Neuronal stem cell (in vitro differentiated cells): ENCODE measurements at regions not wholly inside any gene's neighbourhood (a gene's known extent, or its start where the extent isn't known, plus 50 kb on each side); places are given as distances from the start of the nearest gene placed in this dataset.

Experiments
- DNase-seq: peaks from one replicate; pipeline ENCODE4 v3.0.0-alpha.2; 2013; ENCODE audit warnings: low spot score
- H2AFZ ChIP-seq: one replicate; pipeline ENCODE4 v1.6.1; 2013; ENCODE audit warnings: mild to moderate bottlenecking, low read length, inconsistent platforms
- H2AK5ac ChIP-seq: 2 replicates; pipeline ENCODE4 v1.6.1; 2013; ENCODE audit warnings: low read depth, mild to moderate bottlenecking, inconsistent platforms, low read length, moderate library complexity, mixed read lengths
- H2BK120ac ChIP-seq: 2 replicates; pipeline ENCODE4 v1.6.1; 2013; ENCODE audit warnings: low read depth, mild to moderate bottlenecking, inconsistent platforms, low read length, moderate library complexity, mixed read lengths
- H2BK12ac ChIP-seq: one replicate; pipeline ENCODE4 v1.6.1; 2013; ENCODE audit warnings: low read length, inconsistent platforms
- H2BK15ac ChIP-seq: 2 replicates; pipeline ENCODE4 v1.6.1; 2013; ENCODE audit warnings: mild to moderate bottlenecking, low read length, inconsistent platforms, mixed read lengths
- H2BK5ac ChIP-seq: one replicate; pipeline ENCODE4 v1.6.1; 2013; ENCODE audit warnings: inconsistent platforms, mild to moderate bottlenecking, low read length, moderate library complexity
- H3K14ac ChIP-seq: one replicate; pipeline ENCODE4 v1.6.1; 2013; ENCODE audit warnings: low read length, inconsistent platforms
- H3K18ac ChIP-seq: 2 replicates; pipeline ENCODE4 v1.6.1; 2013; ENCODE audit warnings: low read length, inconsistent platforms
- H3K23ac ChIP-seq: 2 replicates; pipeline ENCODE4 v1.6.1; 2013; ENCODE audit warnings: low read depth, mild to moderate bottlenecking, mixed read lengths, low read length, inconsistent platforms; ENCODE audit not compliant: poor library complexity
- H3K27ac ChIP-seq: replicated peaks from 3 replicates; pipeline ENCODE4 v1.5.1; 2013; ENCODE audit warnings: low read length, inconsistent platforms
- H3K27me3 ChIP-seq, 3 experiments: 2 replicates each; pipeline ENCODE4 v1.6.1; 2013; ENCODE audit warnings: low read length in 3 of 3, mild to moderate bottlenecking in 2 of 3, inconsistent platforms in 1 of 3, low read depth in 1 of 3, mixed read lengths in 1 of 3, moderate library complexity in 1 of 3; ENCODE audit not compliant: control insufficient read depth in 3 of 3, insufficient read depth in 3 of 3
- H3K36me3 ChIP-seq, 2 donors: replicated peaks in 1 of 2; 2 replicates each; pipeline ENCODE4 v1.6.1; 2013; ENCODE audit warnings: low read length in 2 of 2; ENCODE audit not compliant: control insufficient read depth in 2 of 2, insufficient read depth in 2 of 2
- H3K4ac ChIP-seq: 2 replicates; pipeline ENCODE4 v1.6.1; 2013; ENCODE audit warnings: inconsistent platforms, mild to moderate bottlenecking, low read length, moderate library complexity
- H3K4me1 ChIP-seq, 2 donors: 1 replicate in 1 of 2; 2 replicates in 1 of 2; pipeline ENCODE4 v1.6.1; 2013; ENCODE audit warnings: low read length in 2 of 2, low read depth in 1 of 2; ENCODE audit not compliant: control insufficient read depth in 2 of 2, insufficient read depth in 1 of 2
- H3K4me2 ChIP-seq: one replicate; pipeline ENCODE4 v1.6.1; 2013; ENCODE audit warnings: mild to moderate bottlenecking, low read length, inconsistent platforms; ENCODE audit not compliant: insufficient read depth, poor library complexity, severe bottlenecking
- H3K4me3 ChIP-seq, 2 donors: 2 replicates each; pipeline ENCODE4 v1.5.1; 2013; ENCODE audit warnings: low read length in 2 of 2, mild to moderate bottlenecking in 2 of 2, inconsistent platforms in 1 of 2, moderate library complexity in 1 of 2
- H3K79me1 ChIP-seq: one replicate; pipeline ENCODE4 v1.6.1; 2013; ENCODE audit warnings: low read depth, mild to moderate bottlenecking, inconsistent platforms, low read length, moderate library complexity
- H3K9ac ChIP-seq: one replicate; pipeline ENCODE4 v1.6.1; 2013; ENCODE audit warnings: mild to moderate bottlenecking, low read depth, low read length, inconsistent platforms; ENCODE audit not compliant: poor library complexity
- H3K9me3 ChIP-seq, 2 donors: replicated peaks in 1 of 2; 2 replicates each; pipeline versions ENCODE3 to v1.6.1; 2013; ENCODE audit warnings: low read length in 2 of 2, mild to moderate bottlenecking in 2 of 2, inconsistent platforms in 1 of 2, low read depth in 1 of 2, mixed read lengths in 1 of 2, moderate library complexity in 1 of 2; ENCODE audit not compliant: control insufficient read depth in 2 of 2, insufficient read depth in 1 of 2
- H4K8ac ChIP-seq: one replicate; pipeline ENCODE4 v1.6.1; 2013; ENCODE audit warnings: low read depth, mild to moderate bottlenecking, inconsistent platforms, low read length, moderate library complexity
- H4K91ac ChIP-seq: one replicate; pipeline ENCODE4 v1.6.1; 2013; ENCODE audit warnings: low read length, low read depth, mild to moderate bottlenecking, inconsistent platforms; ENCODE audit not compliant: poor library complexity
- WGBS, 2 donors: extraction: QIAGEN DNeasy Blood & Tissue Kit; methylation state at CpG; one replicate each; pipeline ENCODE4 v1.1.7; 2013; ENCODE audit warnings: missing lambda C conversion rate in 2 of 2, mixed read lengths in 1 of 2; ENCODE audit not compliant: insufficient read length in 2 of 2, insufficient replicate concordance in 1 of 2; ENCODE audit errors: extremely low coverage in 2 of 2; 5-methylcytosine and 5-hydroxymethylcytosine counted together

DNA sequence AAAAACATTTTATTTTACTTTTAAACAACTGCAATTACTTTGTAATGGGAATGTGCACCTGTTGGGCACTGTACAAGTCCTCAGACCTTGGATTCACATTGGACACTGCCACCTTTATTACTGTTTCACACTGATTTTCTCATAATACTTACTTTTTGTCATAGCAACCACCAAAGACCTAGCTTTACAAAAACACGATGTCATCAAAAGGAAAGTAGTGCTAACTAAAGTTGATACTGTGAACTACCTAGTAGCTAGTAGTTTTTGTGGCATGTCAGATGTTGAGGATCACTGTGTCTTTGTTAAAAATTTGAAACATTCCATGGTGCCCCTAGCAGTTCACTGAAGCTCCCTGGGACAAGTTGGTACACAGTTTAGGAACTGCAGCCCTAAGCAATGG lies 62.9 kb upstream of the HOPX start:
- H2AK5ac ChIP-seq = no peak overlapping the region

DNA sequence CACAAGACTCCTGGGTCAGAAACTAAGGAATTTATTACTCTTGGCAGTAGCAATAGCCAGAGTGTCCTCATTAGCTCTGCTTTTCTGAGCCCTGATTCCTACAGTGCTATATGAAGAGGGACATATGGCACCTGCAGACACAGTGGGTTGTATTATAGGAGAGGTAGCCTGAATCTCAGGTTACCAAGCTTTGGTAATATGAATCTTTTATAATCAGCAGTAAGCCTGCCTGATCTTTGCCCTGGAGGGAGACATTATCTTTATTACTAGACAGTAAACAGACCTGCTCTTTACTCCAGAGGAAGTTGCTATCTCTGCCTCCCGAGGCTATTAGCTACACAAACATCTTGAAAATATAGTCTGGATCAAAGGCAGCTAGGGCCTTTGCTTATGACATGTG lies 62.5 kb upstream of the HOPX start:
- WGBS, 2 donors = no CpG with 5 or more reads among the region's 1 CpG
- H3K23ac ChIP-seq = no peak overlapping the region
- H3K4me1 ChIP-seq = no peaks in the 10 kb centered on the region
- H3K14ac ChIP-seq = no peak overlapping the region
- no peak overlapping the region for H4K8ac ChIP-seq
- DNase-seq = no peak
- no peak overlapping the region for H2BK12ac ChIP-seq
- H3K27me3 ChIP-seq = no peaks in the 10 kb centered on the region
- no peak overlapping the region for H2BK120ac ChIP-seq
- H2BK5ac ChIP-seq = no peak overlapping the region
- H2BK15ac ChIP-seq = no peak overlapping the region
- H2AFZ ChIP-seq = no peak overlapping the region
- H3K27ac ChIP-seq = no peak overlapping the region
- H3K36me3 ChIP-seq = no peaks in the 10 kb centered on the region
- no peak overlapping the region for H3K4me2 ChIP-seq
- H3K4me3 ChIP-seq = no peak overlapping the region
- H3K79me1 ChIP-seq = no peaks in the 10 kb centered on the region
- no peak overlapping the region for H4K91ac ChIP-seq
- H2AK5ac ChIP-seq = no peak overlapping the region
- H3K9ac ChIP-seq = no peak overlapping the region
- no peak overlapping the region for H3K4ac ChIP-seq
- no peaks in the 10 kb centered on the region for H3K9me3 ChIP-seq
- H3K18ac ChIP-seq = no peak overlapping the region

More for the DNA sequence above, 62.9 kb upstream of the HOPX start:
- no peak overlapping the region for H3K9ac ChIP-seq
- H2BK15ac ChIP-seq = no peak overlapping the region
- no peaks in the 10 kb centered on the region for H3K9me3 ChIP-seq
- no peak overlapping the region for H3K4me2 ChIP-seq
- no CpG with 5 or more reads among the region's 1 CpG for WGBS, 2 donors
- H3K79me1 ChIP-seq = no peaks in the 10 kb centered on the region
- H2BK5ac ChIP-seq = no peak overlapping the region
- H3K4me3 ChIP-seq = no peak overlapping the region
- no peaks in the 10 kb centered on the region for H3K36me3 ChIP-seq
- no peak overlapping the region for H3K27ac ChIP-seq
- no peak overlapping the region for H2BK12ac ChIP-seq
- no peak overlapping the region for H3K14ac ChIP-seq
- no peaks in the 10 kb centered on the region for H3K4me1 ChIP-seq
- no peak overlapping the region for H3K23ac ChIP-seq
- no peak overlapping the region for H3K4ac ChIP-seq
- DNase-seq = no peak
- no peak overlapping the region for H4K91ac ChIP-seq
- H3K27me3 ChIP-seq = no peaks in the 10 kb centered on the region
- H2BK120ac ChIP-seq = no peak overlapping the region
- no peak overlapping the region for H3K18ac ChIP-seq
- H2AFZ ChIP-seq = no peak overlapping the region
- no peak overlapping the region for H4K8ac ChIP-seq

DNA sequence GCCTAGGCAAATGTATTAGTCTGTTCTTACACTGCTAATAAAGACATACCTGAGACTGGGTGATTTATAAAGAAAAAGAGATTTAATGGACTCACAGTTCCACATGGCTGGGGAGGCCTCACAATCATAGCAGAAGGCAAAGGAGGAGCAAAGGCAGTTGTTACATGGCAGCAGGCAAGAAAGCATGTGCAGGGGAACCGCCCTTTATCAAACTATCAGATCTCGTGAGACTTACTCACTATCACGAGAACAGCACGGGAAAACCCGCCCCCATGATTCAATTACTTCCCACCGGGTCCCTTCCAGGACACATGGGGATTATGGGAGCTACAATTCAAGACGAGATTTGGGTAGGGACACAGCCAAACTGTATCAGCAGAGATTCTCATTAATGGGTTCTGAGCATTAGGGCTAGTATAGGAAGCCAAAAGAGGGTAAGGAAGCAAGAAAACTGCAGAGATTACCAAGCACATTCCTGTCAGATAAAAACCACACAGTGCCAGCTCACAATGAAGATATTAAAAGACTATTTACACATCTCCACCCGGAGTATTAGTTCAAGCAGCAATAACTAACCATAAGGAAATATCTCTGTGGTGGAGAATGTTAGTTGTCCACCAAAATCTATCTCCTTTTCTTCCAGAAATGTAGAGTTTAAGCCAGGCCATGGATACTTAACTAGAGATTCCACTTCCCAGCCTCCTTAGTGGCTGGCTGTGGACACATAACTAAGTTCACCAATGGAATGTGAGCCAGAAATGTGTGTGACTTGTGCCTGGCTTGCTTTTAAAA lies 61.2 kb upstream of the HOPX start:
- Histone ChIP-seq H3K4me3 (no peak overlapping the region), H3K79me1 (no peaks in the 10 kb centered on the region), H3K14ac (no peak overlapping the region), H3K27ac (no peak overlapping the region), H3K18ac (no peak overlapping the region), H2BK12ac (no peak overlapping the region), H3K23ac (no peak overlapping the region), H4K91ac (no peak overlapping the region), H2AK5ac (no peak overlapping the region), H3K36me3 (no peaks in the 10 kb centered on the region), H4K8ac (no peak overlapping the region), H3K4ac (no peak overlapping the region), H2BK5ac (no peak overlapping the region), H3K9ac (no peak overlapping the region), H3K9me3 (no peaks in the 10 kb centered on the region), H3K4me2 (no peak overlapping the region), H2BK15ac (no peak overlapping the region), H2AFZ (no peak overlapping the region), H3K27me3 (no peaks in the 10 kb centered on the region), H2BK120ac (no peak overlapping the region), H3K4me1 (no peaks in the 10 kb centered on the region)
- DNase-seq = no peak
- WGBS, 2 donors = no CpG with 5 or more reads among the region's 8 CpGs

DNA sequence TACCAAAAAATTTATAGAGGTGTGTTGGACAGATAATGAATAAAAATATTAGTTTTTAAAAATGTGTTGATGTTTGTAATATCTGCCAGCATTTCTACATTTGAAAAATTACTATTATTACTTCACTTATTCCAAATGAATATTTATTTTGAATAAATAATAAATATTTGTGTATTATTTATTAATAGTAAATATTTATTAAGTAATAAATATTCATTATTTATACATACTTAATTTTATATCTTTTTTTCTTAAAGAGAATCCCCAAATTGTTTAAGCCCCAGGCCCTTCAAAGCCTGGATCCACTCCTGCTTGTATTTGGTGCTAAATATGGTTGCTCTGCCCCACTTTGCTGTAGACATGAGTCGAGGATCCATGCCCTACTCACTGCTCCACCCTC lies 60.5 kb upstream of the HOPX start:
- Histone ChIP-seq H3K4me1 (no peaks in the 10 kb centered on the region), H3K4me3 (no peak overlapping the region), H3K9ac (no peak overlapping the region), H2BK5ac (no peak overlapping the region), H3K18ac (no peak overlapping the region), H3K4ac (no peak overlapping the region), H2BK120ac (no peak overlapping the region), H3K4me2 (no peak overlapping the region), H3K27me3 (no peaks in the 10 kb centered on the region), H3K79me1 (no peaks in the 10 kb centered on the region), H3K36me3 (no peaks in the 10 kb centered on the region), H4K91ac (no peak overlapping the region), H2AFZ (no peak overlapping the region), H3K9me3 (no peaks in the 10 kb centered on the region), H3K27ac (no peak overlapping the region), H2BK12ac (no peak overlapping the region), H3K23ac (no peak overlapping the region), H3K14ac (no peak overlapping the region), H2BK15ac (no peak overlapping the region), H2AK5ac (no peak overlapping the region), H4K8ac (no peak overlapping the region)
- no peak for DNase-seq
- no CpG with 5 or more reads among the region's 1 CpG for WGBS, 2 donors
